ENCODE measurements at regions not wholly inside any gene's neighbourhood (a gene's known extent, or its start where the extent isn't known, plus 50 kb on each side); places are given as distances from the start of the nearest gene placed in this dataset.

DNA sequence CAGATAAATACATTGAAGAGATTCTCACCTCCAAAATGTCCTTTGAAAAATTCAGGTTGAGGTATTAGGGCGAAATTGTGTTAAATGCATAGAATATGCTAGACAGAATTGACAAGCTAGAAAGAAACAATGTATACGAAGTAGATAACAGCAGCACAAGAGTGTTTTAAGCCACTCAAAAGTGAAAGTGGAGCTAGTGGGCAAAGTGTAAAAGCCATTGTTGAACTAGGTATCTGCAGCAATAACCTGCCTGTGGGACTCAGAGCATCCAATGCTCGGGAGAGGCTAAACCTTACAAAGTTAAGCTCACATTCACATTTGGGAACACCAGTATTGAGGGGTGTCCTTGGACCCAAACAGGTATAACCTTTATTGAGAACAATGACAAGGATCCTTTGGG lies 180.6 kb upstream of the TMPO start:
- TF ChIP-seq EZH2 (IDR thresholded peaks at IDR 0.05; ENCODE audit: low read length) = no peak
- TF ChIP-seq, protein P1, sequence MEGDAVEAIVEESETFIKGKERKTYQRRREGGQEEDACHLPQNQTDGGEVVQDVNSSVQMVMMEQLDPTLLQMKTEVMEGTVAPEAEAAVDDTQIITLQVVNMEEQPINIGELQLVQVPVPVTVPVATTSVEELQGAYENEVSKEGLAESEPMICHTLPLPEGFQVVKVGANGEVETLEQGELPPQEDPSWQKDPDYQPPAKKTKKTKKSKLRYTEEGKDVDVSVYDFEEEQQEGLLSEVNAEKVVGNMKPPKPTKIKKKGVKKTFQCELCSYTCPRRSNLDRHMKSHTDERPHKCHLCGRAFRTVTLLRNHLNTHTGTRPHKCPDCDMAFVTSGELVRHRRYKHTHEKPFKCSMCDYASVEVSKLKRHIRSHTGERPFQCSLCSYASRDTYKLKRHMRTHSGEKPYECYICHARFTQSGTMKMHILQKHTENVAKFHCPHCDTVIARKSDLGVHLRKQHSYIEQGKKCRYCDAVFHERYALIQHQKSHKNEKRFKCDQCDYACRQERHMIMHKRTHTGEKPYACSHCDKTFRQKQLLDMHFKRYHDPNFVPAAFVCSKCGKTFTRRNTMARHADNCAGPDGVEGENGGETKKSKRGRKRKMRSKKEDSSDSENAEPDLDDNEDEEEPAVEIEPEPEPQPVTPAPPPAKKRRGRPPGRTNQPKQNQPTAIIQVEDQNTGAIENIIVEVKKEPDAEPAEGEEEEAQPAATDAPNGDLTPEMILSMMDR (optimal IDR thresholded peaks at IDR 0.05 in 1 of 3, IDR thresholded peaks at IDR 0.05 in 1 of 3, conservative IDR thresholded peaks at IDR 0.05 in 1 of 3; ENCODE audit: extremely low read depth in 1 of 3, insufficient read depth in 2 of 3, low read length in 3 of 3) = no peak

Measured in keratinocyte (primary cell).